Activated CD8-positive, alpha-beta memory T cell treated with anti-CD3 and anti-CD28 coated beads for 36 hours (primary cell): ENCODE measurements at regions not wholly inside any gene's neighbourhood (a gene's known extent, or its start where the extent isn't known, plus 50 kb on each side); places are given as distances from the start of the nearest gene placed in this dataset.

ENCODE experiments used
- CTCF ChIA-PET: fragments of 350-600 bp; sonication (Branson Sonifier 250); formaldehyde crosslinking; loops from one replicate; lab custom pipeline; 2021; ENCODE audit warnings: antibody characterized with exemption; lab: Charles Lee
- POLR2A ChIA-PET: fragments of 350-600 bp; sonication (Branson Sonifier 250); formaldehyde crosslinking; loops from one replicate; lab custom pipeline; 2021; ENCODE audit warnings: antibody characterized with exemption; lab: Charles Lee

GRCh38 chr12:114735011-114735410 is 51.0 kb upstream of the TBX3 start:
- ChIA-PET POLR2A (no interaction called here), CTCF (no interaction called here)

GRCh38 chr12:114733919-114734318 is 49.9 kb upstream of the TBX3 start:
- POLR2A ChIA-PET: no interaction called here
- CTCF ChIA-PET: no interaction called here
